Liver (tissue), 8 donors: ENCODE measurements at regions not wholly inside any gene's neighbourhood (a gene's known extent, or its start where the extent isn't known, plus 50 kb on each side); places are given as distances from the start of the nearest gene placed in this dataset.

Experiments used
- DNase-seq: peaks from one replicate; pipeline ENCODE4 v3.0.0-alpha.2; 2017; ENCODE audit warnings: low spot score
- H3K27ac ChIP-seq, 2 donors: one replicate each; pipeline ENCODE4 v1.7.0; 2013; ENCODE audit warnings: inconsistent platforms in 2 of 2, low read length in 2 of 2, control low read depth in 1 of 2, low read depth in 1 of 2, mild to moderate bottlenecking in 1 of 2
- H3K27me3 ChIP-seq, 4 donors: one replicate each; pipeline versions ENCODE4 v1.6.1 to v1.7.0; 2013; ENCODE audit warnings: low read length in 3 of 4, inconsistent platforms in 1 of 4, mild to moderate bottlenecking in 1 of 4, moderate library complexity in 1 of 4; ENCODE audit not compliant: control insufficient read depth in 4 of 4, insufficient read depth in 4 of 4
- H3K36me3 ChIP-seq, 4 donors: one replicate each; pipeline versions ENCODE4 v1.6.1 to v1.7.0; 2013; ENCODE audit warnings: low read length in 3 of 4, mild to moderate bottlenecking in 3 of 4, low read depth in 1 of 4, moderate library complexity in 1 of 4; ENCODE audit not compliant: control insufficient read depth in 4 of 4, insufficient read depth in 3 of 4
- H3K4me1 ChIP-seq, 4 donors: one replicate each; pipeline versions ENCODE4 v1.6.1 to v1.7.0; 2013; ENCODE audit warnings: low read length in 3 of 4, mild to moderate bottlenecking in 3 of 4, moderate library complexity in 1 of 4; ENCODE audit not compliant: control insufficient read depth in 4 of 4, insufficient read depth in 4 of 4
- H3K4me3 ChIP-seq, 3 donors: one replicate each; pipeline versions ENCODE4 v1.6.1 to v1.7.0; 2013; ENCODE audit warnings: low read length in 3 of 3, control low read depth in 1 of 3, low read depth in 1 of 3, mild to moderate bottlenecking in 1 of 3
- H3K9ac ChIP-seq, 2 donors: one replicate each; pipeline ENCODE4 v1.7.0; 2013; ENCODE audit warnings: low read length in 2 of 2, mild to moderate bottlenecking in 2 of 2, moderate library complexity in 2 of 2, control low read depth in 1 of 2, low read depth in 1 of 2
- H3K9me3 ChIP-seq, 4 donors: one replicate each; pipeline versions ENCODE4 v1.6.1 to v1.7.0; 2013; ENCODE audit warnings: low read length in 3 of 4; ENCODE audit not compliant: control insufficient read depth in 4 of 4
- ATF3 ChIP-seq: IDR thresholded peaks from 2 replicates; pipeline ENCODE4 v1.6.1; 2016; ENCODE audit warnings: antibody characterized with exemption
- CTCF ChIP-seq: fragments of 150-350 bp; IDR thresholded peaks from 2 replicates; pipeline ENCODE4 v1.5.1; 2017; ENCODE audit warnings: improper control_type of control experiment, low read depth, low read length; ENCODE audit not compliant: missing input control
- EGR1 ChIP-seq, 2 donors: IDR thresholded peaks; 2 replicates each; pipeline ENCODE4 v1.6.1; 2016 to 2018; ENCODE audit warnings: antibody characterized with exemption in 2 of 2, low read depth in 2 of 2
- FOXA1 ChIP-seq: IDR thresholded peaks from 2 replicates; pipeline ENCODE4 v1.6.1; 2016; ENCODE audit warnings: antibody characterized with exemption
- GABPA ChIP-seq, 2 donors: IDR thresholded peaks in 1 of 2; conservative IDR thresholded peaks in 1 of 2; 2 replicates each; pipeline ENCODE4 v1.6.1; 2016; ENCODE audit warnings: antibody characterized with exemption in 2 of 2, mild to moderate bottlenecking in 1 of 2, moderate library complexity in 1 of 2
- HNF4A ChIP-seq, 2 donors: conservative IDR thresholded peaks; 2 replicates each; pipeline ENCODE4 v1.6.1; 2016; ENCODE audit warnings: antibody characterized with exemption in 2 of 2, mild to moderate bottlenecking in 2 of 2
- HNF4G ChIP-seq: IDR thresholded peaks from 2 replicates; pipeline ENCODE4 v1.6.1; 2016; ENCODE audit warnings: antibody characterized with exemption
- JUND ChIP-seq, 2 donors: IDR thresholded peaks; 2 replicates each; pipeline ENCODE4 v1.6.1; 2016; ENCODE audit warnings: antibody characterized with exemption in 2 of 2
- MAX ChIP-seq: IDR thresholded peaks from 2 replicates; pipeline ENCODE4 v1.6.1; 2016; ENCODE audit warnings: antibody characterized with exemption
- NR2F2 ChIP-seq: IDR thresholded peaks from 2 replicates; pipeline ENCODE4 v1.6.1; 2016; ENCODE audit warnings: antibody characterized with exemption
- SP1 ChIP-seq: IDR thresholded peaks from 2 replicates; pipeline ENCODE4 v1.6.1; 2018; ENCODE audit warnings: antibody characterized with exemption, mild to moderate bottlenecking
- TAF1 ChIP-seq: conservative IDR thresholded peaks from 2 replicates; pipeline ENCODE4 v1.6.1; 2016; ENCODE audit warnings: antibody characterized with exemption, mild to moderate bottlenecking
- YY1 ChIP-seq: IDR thresholded peaks from 2 replicates; pipeline ENCODE4 v1.6.1; 2016; ENCODE audit warnings: antibody characterized with exemption, mild to moderate bottlenecking
- ZBTB33 ChIP-seq: IDR thresholded peaks from 2 replicates; pipeline ENCODE4 v1.6.1; 2016; ENCODE audit warnings: antibody characterized with exemption
- WGBS: extraction: QIAGEN DNeasy Blood & Tissue Kit; methylation state at CpG from one replicate; pipeline ENCODE4 v1.1.7; 2013; 5-methylcytosine and 5-hydroxymethylcytosine counted together
- donor health status: healthy.
- donor health status: healthy.
- donor health status: healthy.
- donor health status: healthy.
- donor health status: healthy.

GRCh38 chr12:125503128-125503527 lies 437.9 kb downstream of the AACS start:
- 64% methylated on average over 6 of the region's 6 CpGs for WGBS
- TF ChIP-seq YY1: no peak
- no peak for TF ChIP-seq ZBTB33
- TF ChIP-seq MAX: no peak
- no peak for TF ChIP-seq HNF4A (conservative IDR thresholded peaks at IDR 0.05)
- TF ChIP-seq CTCF: no peak
- TF ChIP-seq TAF1: no peak
- no peak for TF ChIP-seq ATF3
- no peak for TF ChIP-seq NR2F2
- no peak for TF ChIP-seq FOXA1
- no peak for TF ChIP-seq GABPA (IDR thresholded peaks at IDR 0.05 in 1 of 2, conservative IDR thresholded peaks at IDR 0.05 in 1 of 2)
- no peak for TF ChIP-seq SP1
- no peak for TF ChIP-seq JUND (IDR thresholded peaks at IDR 0.05)
- no peak for DNase-seq
- H3K9ac ChIP-seq: no peak overlapping the region
- no peaks in the 10 kb centered on the region for H3K4me1 ChIP-seq
- H3K4me3 ChIP-seq: no peak overlapping the region
- no peaks in the 10 kb centered on the region for H3K36me3 ChIP-seq
- no peaks in the 10 kb centered on the region for H3K9me3 ChIP-seq
- H3K27ac ChIP-seq: no peak overlapping the region
- H3K27me3 ChIP-seq: peaks cover 0 to 4% (median under 1%) of the 10 kb centered on the region in 4 donors

- no peaks in the 10 kb centered on the region for H3K4me1 ChIP-seq
- TF ChIP-seq MAX (no peak), HNF4G (no peak), EGR1 (IDR thresholded peaks at IDR 0.05; ENCODE audit: low read depth in 2 of 2) (no peak), ZBTB33 (no peak), CTCF (no peak)
- DNase-seq: no peak
- H3K36me3 ChIP-seq: no peaks in the 10 kb centered on the region
- H3K9ac ChIP-seq: no peak overlapping the region
- H3K9me3 ChIP-seq: no peaks in the 10 kb centered on the region
- no peak overlapping the region for H3K27ac ChIP-seq
- peaks cover 0 to 3% (median 0%) of the 10 kb centered on the region in 4 donors for H3K27me3 ChIP-seq
- WGBS: 84% methylated on average over 6 of the region's 6 CpGs
- no peak overlapping the region for H3K4me3 ChIP-seq
Observed at GRCh38 chr12:125509195-125509594, 444.0 kb downstream of the AACS start.
